ENCODE measurements at regions not wholly inside any gene's neighbourhood (a gene's known extent, or its start where the extent isn't known, plus 50 kb on each side); places are given as distances from the start of the nearest gene placed in this dataset.

GRCh38 chr6:11648889-11649288 lies 111.3 kb downstream of the TMEM170B start:
- no peak for DNase-seq
- intact Hi-C loops (cut with DNase I), result no loop called here
- H3K9me3 ChIP-seq, result peaks cover 0 to 8% (median 0%) of the 10 kb centered on the region in 3 donors
- H3K36me3 ChIP-seq, result no peaks in the 10 kb centered on the region
- 90 to 95% methylated on average over 10 to 16 of the region's 20 CpGs for WGBS, 2 donors
- H3K4me1 ChIP-seq, result peaks cover 0 to 15% (median 3%) of the 10 kb centered on the region in 3 donors
- H3K27ac ChIP-seq, result no peak overlapping the region
- no peak for TF ChIP-seq CTCF (IDR thresholded peaks at IDR 0.05)
- TF ChIP-seq POLR2A (IDR thresholded peaks at IDR 0.05), result no peak
- H3K27me3 ChIP-seq, result no peaks in the 10 kb centered on the region
- no peak overlapping the region for H3K4me3 ChIP-seq

- TF ChIP-seq CTCF (IDR thresholded peaks at IDR 0.05) (no peak), POLR2A (IDR thresholded peaks at IDR 0.05) (no peak)
- peaks cover 0 to 22% (median 7%) of the 10 kb centered on the region in 3 donors for H3K4me1 ChIP-seq
- intact Hi-C loops (cut with DNase I), result no loop called here
- H3K27me3 ChIP-seq, result no peaks in the 10 kb centered on the region
- no peak overlapping the region for H3K4me3 ChIP-seq
- WGBS, 2 donors, result 69 to 74% methylated on average over 7 of the region's 7 CpGs
- peaks cover 0 to 8% (median 0%) of the 10 kb centered on the region in 3 donors for H3K9me3 ChIP-seq
- H3K27ac ChIP-seq, result peak overlapping the region in 2 of 4 donors; percentile 39
- H3K36me3 ChIP-seq, result no peaks in the 10 kb centered on the region
- DNase-seq, result no peak
Measured at GRCh38 chr6:11650025-11650696, 112.6 kb downstream of the TMEM170B start.

GRCh38 chr6:11650711-11651110 lies 113.2 kb downstream of the TMEM170B start:
- no peaks in the 10 kb centered on the region for H3K36me3 ChIP-seq
- H3K27ac ChIP-seq, result peak overlapping the region in 2 of 4 donors; percentile 39
- no peak overlapping the region for H3K4me3 ChIP-seq
- intact Hi-C loops (cut with DNase I), result no loop called here
- no peak for DNase-seq
- WGBS, 2 donors, result 58 to 70% methylated on average over 1 of the region's 1 CpG
- peaks cover 0 to 8% (median 0%) of the 10 kb centered on the region in 3 donors for H3K9me3 ChIP-seq
- H3K27me3 ChIP-seq, result no peaks in the 10 kb centered on the region
- H3K4me1 ChIP-seq, result peaks cover 1 to 27% (median 10%) of the 10 kb centered on the region in 3 donors
- TF ChIP-seq POLR2A (IDR thresholded peaks at IDR 0.05) (no peak), CTCF (IDR thresholded peaks at IDR 0.05) (no peak)

GRCh38 chr6:11653028-11653583 lies 115.6 kb downstream of the TMEM170B start:
- no peak for DNase-seq
- Histone ChIP-seq H3K4me1 (peaks cover 4 to 36% (median 13%) of the 10 kb centered on the region in 3 donors), H3K4me3 (no peak overlapping the region), H3K27me3 (no peaks in the 10 kb centered on the region), H3K27ac (peak overlapping the region in 1 of 4 donors; percentile 13), H3K9me3 (peaks cover 0 to 4% (median 0%) of the 10 kb centered on the region in 3 donors), H3K36me3 (no peaks in the 10 kb centered on the region)
- TF ChIP-seq CTCF (IDR thresholded peaks at IDR 0.05) (no peak), POLR2A (IDR thresholded peaks at IDR 0.05) (no peak)
- WGBS, 2 donors, result 37 to 44% methylated on average over 7 to 8 of the region's 8 CpGs
- intact Hi-C loops (cut with DNase I), result no loop called here

GRCh38 chr6:11654876-11655275 lies 117.3 kb downstream of the TMEM170B start:
- intact Hi-C loops (cut with DNase I), result loop anchor here (5.0 kb wide), 1 partner anchor 577 kb away; no protein-coding TSS in a partner anchor
- TF ChIP-seq POLR2A (IDR thresholded peaks at IDR 0.05) (no peak), CTCF (IDR thresholded peaks at IDR 0.05) (no peak)
- WGBS, 2 donors, result 55 to 61% methylated on average over 2 of the region's 2 CpGs
- Histone ChIP-seq H3K4me1 (peaks cover 4 to 36% (median 13%) of the 10 kb centered on the region in 3 donors), H3K27ac (peak overlapping the region in 1 of 4 donors; percentile 11), H3K27me3 (no peaks in the 10 kb centered on the region), H3K36me3 (no peaks in the 10 kb centered on the region), H3K4me3 (no peak overlapping the region), H3K9me3 (no peaks in the 10 kb centered on the region)
- DNase-seq, result no peak
